Medulla oblongata (tissue), 1 donor: ENCODE measurements at regions not wholly inside any gene's neighbourhood (a gene's known extent, or its start where the extent isn't known, plus 50 kb on each side); places are given as distances from the start of the nearest gene placed in this dataset.
"Not testable (repeated sequence)": the region's sequence is repeated elsewhere in the genome, so short reads cannot be mapped to it uniquely, and the experiment has no call there.

Source experiments
- DNase-seq: peaks from one replicate; pipeline ENCODE4 v3.0.0-alpha.2; 2015; ENCODE audit errors: extremely low spot score

DNA sequence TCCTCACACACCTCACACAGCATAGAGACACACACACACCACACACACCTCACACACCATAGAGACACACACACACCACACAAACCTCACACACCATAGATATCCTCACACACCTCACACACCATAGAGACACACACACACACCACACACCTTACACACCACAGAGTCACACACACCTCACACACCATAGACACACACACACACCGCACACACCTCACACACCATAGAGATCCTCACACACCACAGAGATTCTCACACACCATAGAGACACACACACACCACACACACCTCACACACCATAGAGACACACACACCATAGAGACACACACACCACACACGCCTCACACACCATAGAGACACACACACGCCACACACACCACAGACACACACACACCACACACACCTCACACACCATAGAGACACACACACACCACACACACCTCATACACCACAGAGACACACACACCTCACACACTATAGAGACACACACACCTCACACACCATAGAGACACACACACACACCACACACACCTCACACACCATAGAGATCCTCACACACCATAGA lies 270.6 kb downstream of the CYRIA start:
- no peak for DNase-seq

DNA sequence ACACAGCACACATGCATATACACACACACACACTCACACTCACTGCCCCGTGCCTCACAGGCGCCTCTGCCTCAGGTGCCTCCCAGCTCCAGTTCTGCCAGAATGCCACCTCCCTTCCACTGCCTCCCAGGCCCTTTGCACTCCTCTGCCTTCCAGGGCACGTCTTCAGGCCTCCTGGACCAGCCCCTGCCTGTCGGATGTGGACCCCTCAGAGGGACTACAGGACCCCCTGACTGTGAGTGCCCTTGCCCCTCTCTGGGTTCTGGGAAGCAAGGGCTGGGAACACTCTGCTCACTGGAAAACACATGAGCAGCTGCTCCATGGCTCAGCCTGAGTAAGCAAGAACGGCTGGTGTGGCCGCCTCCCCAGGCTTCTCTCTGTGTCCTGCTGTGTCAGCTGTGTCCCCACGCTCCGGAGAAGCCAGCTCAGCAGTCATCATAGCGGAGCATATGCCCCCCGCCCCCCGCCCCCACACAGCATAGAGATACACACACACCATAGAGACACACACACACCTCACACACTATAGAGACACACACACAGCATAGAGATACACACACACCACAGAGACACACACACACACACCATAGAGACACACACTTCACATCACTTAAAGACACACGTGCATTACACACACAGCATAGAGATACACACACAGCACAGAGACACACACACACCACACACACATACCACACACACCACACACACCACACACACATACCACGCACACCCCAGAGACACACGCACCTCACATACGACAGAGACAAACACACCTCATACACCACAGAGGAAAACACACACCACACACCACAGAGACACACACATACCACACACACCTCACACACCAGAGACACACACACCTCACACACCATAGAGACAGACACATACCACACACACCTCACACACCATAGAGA lies 271.3 kb downstream of the CYRIA start:
- no peak for DNase-seq

DNA sequence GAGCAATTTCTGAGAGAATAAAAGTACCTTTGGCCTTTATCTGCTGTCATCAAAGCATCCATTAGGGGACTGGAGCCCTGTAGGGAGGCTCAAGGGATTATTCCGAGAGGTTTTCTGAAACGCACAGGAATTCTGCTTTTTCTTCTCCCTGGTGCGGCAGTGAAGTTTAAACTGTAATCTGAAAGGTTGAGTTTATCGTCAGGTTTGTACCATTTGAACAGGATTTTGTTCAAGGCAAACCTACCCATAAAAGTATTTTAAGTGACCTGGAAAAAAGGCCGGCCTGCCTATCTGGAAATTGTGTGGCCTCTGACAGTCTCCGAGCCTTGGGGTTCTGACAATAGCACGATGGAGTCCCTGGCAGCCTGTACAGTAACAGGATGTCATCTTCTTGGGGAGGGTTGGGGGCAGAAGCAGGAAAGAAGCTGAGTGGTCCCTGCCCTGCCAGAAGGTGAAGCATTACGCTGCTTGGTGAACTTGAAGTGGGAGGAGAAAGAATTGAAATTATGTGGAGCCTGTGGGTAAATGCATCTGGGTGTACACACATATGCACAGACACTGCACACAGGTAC lies 272.0 kb downstream of the CYRIA start:
- no peak for DNase-seq

DNA sequence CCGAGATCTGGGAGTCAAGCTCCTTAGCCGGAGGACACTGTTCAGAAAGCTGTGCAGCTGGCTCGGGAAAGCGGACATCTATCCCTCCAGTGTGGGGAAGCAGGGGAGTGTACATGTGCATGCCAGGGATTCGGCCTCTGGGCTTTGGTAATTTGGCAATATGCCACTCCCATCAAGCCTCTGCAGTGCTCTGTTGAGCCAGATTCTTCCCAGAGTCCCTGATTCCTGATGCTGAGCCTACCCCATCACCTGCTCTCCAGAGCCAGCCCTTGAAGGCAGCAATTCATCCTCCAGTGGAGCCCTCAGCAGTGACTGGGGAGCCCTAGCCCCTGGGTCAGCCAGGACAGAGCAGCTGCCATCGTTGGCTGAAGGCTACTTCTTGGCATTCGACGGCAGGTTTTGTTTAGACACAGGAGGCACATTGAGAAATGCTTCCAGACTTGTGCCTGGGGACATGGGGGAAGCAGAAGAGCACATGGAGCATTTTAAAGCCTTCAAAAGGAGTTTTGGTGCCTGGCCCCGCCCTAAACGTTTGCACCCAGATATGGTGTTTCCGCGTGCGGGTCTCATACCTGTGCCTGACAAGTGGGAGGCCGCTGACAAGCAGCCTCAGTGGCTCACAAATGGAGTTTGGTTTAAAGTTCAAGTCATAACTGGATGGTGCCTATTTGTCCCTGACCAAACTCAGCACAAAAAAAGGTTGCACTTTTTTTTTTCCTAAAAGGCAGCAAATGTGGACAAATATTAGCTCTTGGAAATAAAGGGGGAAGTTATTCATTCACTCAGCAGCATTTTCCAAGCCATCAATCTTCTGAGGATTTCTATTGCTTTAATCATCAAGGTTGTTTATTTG lies 272.8 kb downstream of the CYRIA start:
- peak; percentile 9 for DNase-seq

DNA sequence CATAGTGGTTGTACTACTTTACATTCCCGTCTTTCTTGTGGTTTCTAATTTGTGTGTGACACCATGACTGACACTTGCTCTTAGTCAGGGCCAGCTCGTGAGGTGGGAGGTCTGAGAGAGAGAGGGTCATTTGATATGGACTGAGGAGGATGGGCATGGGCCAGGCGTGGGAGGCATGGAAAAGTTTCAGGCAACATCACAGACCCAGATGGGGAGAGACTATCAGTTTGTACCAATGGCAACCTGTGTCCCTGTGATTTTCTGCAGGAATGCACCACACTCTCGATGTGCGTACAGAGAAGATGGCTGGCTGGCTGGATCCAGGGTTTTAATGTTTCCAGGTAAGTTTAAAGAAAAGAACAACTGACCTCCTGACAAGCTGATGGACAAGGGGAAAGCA lies 273.6 kb downstream of the CYRIA start:
- DNase-seq, result no peak

DNA sequence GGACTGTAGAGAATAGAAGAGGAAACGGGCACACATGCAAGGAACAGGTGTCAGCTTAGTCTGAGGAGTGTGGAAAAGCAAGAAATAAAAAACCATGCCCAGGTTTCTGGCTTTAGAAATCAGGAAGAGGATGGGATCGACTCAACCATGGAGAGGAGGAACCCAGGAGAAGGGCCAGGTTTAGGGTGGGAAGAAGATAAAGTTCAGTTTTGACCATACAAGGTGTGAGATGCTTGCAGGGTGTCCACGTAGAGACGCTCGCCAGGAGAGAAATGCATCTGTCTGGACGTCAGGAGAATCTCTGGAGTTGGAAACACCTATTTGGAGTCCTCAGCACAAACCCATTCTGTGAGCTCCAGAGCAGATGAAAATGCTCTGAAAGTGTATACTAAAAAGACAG lies 275.1 kb downstream of the CYRIA start:
- DNase-seq, result no peak

DNA sequence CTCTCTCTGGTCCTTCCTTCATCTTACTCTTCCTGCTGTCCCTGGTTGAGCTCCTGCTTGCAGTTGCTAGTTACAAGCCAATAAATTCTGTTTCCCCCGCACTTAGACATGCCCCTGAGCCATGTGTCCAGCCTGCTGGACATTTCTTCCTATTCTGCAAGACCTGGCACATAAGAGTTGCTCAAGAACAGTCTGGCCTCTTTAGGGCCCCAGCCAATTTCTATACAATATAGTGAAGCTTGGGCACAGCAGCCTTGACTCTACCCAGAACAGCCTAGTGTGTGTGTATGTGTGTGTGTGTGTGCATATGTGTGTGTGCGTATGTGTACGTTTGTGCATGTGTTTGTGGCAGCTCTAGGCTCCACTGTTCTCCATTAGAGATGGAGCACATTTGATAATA lies 276.0 kb downstream of the CYRIA start:
- no peak for DNase-seq

DNA sequence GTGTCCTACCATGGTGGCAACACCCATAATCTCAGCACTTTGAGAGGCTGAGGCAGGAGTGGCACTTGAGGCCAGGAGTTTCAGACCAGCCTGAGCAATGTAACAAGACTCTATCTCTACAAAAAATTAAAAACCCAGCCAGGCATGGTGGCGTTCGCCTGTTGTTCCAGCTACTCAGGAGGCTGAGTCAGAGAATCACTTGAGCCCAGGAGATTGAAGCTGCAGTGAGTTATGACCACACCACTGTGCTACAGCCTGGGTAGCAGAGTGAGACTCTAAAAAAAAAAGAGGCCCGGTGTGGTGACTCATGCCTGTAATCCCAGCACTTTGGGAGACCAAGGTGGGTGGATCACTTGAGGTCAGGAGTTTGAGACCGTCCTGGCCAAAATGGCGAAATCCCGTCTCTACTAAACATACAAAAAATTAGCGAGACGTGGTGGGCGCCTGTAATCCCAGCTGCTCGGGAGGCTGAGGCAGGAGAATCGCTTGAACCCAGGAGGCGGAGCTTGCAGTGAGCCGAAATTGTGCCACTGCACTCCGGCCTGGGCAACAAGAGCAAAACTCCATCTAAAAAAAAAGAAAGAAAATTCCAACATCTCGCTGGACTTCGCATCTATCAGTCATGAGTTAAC lies 277.3 kb downstream of the CYRIA start:
- DNase-seq, result not testable (repeated sequence)

DNA sequence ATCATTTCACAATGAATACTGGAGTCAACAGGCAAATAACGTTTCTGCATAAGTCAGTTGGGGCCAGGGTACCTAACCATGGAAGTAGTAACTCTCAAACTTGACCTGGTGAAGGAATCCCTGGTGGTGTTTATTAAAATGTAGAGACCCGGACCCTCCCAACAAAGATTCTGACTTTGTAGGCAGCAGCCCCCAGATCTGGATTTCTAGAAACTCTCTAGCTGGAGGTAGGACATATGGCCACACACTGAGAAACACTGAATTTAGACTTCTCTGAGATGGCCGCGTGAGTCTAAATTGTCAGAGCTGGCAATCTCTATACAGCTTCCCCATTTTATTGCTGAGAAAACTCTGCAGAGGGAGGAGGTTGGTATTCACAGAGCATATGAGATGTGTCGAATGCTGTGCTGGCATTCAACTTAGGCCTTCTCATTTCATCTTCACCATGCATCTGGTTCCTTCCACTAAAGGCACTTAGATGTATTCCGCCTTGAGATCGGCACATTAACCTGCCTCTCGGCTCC lies 278.1 kb downstream of the CYRIA start:
- no peak for DNase-seq

DNA sequence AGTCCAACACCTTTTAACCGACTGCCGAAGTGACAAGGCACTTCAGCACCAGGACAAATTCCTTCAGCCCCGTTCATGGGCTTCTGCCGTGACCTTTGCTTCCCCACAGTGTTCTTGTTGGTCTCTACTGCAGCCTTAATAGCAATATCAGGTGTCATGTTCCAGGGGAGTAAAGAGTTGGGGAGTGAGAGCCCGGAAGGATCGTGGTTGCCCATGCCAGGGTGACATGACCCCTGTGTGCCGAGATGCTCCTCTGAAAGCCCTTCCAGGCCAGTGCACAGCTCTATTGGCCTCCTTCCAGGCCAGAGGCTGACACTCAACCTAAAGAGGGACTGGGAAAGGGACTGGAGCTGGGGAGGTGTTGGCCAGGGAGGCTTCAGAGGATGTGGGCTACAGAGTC lies 279.2 kb downstream of the CYRIA start:
- no peak for DNase-seq

DNA sequence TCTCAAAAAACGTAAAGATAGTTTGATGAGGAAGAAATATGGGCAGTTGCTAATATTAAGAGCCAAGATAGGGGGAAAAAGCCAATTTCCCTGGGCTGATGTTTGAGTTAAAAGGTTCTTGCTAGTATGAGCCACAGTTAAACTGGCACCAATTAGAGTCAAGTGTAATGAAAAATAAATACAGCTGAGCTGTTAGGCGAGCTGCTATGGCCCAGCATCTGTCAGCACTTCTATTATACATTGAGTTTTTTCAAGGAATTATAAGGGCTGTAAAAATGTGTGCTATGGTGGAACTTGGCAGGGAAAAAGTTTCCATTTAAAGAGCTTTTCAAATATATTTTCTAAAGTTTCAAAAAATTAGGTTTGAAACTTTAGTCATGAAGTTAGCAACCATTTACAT lies 279.6 kb downstream of the CYRIA start:
- no peak for DNase-seq

DNA sequence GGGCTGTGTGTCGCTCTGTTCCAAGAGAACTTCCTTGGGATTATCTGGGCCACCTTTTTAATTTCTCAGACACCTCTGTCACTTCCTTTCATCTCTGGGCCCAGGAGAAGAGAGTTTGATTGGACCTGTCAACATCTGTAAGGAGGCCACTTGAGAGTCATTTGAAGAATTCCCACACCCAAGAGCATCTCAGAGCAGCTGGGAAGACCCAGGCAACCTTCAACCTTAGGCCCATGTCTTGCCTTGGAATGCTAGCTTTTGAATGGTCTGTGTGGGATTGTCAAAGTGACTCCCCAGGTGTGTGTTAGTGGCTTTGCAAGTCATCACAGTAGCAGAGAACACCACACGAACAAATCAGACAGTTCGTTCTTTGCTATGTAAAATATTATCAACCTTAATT lies 280.3 kb downstream of the CYRIA start:
- no peak for DNase-seq

DNA sequence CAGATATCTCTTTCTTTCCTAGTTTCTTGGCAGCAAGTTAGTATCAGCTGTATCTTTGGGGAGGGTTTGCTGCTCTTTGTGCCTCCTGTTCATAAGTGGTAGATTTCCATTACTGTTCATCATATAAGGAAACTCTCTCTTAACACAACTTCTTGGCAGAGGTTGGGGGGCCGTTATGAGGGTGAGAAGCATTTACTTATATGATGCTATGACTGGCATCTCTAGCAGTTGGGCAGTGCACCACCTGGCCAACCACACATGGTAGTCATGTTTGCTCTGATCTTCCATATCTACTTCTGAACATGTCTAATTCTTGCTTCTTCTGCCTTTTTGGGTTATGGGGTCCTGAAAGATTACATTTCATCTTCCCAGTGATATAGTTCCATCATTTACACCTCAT lies 282.2 kb downstream of the CYRIA start:
- DNase-seq, result no peak

DNA sequence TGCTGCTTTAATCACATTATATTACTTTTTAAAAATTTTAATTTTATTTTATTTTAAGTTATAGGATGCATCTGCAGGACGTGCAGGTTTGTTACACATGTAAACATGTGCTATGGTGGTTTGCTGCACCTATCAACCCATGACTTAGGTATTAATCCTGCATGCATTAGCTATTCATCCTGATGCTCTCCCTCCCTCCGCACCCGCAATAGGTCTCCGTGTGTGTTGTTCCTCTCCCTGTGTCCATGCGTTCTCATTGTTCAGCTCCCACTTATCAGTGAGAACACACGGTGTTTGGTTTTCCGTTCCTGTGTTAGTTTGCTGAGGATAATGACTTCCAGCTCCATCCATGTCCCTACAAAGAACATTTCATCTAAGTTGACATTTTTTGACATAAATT lies 283.2 kb downstream of the CYRIA start:
- DNase-seq, result no peak

DNA sequence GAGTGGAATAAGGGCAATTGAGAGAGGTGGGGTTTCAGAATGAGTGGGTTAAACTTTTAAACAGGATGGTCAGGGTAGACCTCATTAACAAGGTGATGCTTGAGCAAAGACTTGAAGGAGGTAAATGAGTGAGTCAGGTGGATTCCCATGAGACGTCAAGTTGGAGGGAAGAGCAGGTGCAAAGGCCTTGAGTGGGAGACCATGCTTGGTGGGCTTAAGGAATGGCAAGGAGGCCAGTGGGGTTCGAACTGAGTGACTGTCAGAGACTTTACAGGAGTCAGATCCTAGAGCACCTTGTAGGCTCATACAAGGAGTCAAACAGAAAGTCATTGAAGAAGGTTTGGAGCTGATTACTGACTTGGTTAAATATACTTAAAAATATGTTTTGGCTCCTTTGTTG lies 284.1 kb downstream of the CYRIA start:
- no peak for DNase-seq

DNA sequence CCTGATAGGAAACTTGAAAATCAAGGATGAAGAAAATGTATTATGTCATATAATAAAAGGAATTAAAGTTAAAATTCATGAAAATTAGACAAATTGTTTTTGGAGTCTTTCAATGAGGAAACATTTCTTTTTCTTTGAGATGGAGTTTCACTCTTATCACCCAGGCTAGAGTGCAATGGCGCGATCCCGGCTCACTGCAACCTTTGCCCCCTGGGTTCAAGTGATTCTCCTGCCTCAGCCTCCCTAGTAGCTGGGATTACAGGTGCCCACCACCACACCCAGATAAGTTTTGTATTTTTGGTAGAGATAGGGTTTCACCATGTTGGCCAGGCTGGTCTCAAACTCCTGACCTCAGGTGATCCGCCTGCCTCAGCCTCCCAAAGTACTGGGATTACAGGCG lies 285.7 kb downstream of the CYRIA start:
- not testable (repeated sequence) for DNase-seq

DNA sequence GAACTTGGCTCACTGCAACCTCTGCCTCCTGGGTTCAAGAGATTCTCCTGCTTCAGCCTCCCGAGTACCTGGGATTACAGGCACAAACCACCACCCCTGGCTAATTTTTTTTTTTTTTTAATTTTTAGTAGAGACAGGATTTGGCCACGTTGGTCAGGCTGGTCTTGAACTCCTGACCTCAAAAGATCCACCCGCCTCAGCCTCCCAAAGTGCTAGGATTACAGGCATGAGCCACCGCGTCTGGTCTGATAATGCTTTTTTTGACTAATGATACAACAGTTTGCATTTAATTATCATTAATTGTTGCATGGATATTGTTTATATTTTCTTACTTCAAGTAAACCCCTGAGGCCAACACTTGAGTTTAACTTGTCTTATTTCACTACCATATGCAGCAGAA lies 286.6 kb downstream of the CYRIA start:
- DNase-seq, result not testable (repeated sequence)

DNA sequence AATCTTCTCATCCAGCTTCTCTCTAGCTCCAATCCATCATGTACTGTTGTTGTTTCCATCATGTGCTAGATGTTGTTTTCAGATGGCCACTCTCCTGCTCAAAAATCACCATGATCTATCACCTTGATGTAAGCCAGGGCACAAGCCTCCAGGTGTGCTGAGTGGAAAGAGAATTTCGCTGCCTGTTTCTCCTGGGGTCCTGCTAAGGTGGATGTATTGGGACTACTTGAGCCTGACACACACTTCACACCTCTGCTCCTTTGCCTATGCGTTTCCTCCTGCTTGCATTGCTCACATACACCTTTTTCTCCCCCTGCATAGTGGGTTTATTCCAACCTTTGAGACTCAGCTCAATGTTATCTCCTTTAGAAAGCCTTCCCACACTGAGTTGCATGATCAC lies 287.6 kb downstream of the CYRIA start:
- no peak for DNase-seq

DNA sequence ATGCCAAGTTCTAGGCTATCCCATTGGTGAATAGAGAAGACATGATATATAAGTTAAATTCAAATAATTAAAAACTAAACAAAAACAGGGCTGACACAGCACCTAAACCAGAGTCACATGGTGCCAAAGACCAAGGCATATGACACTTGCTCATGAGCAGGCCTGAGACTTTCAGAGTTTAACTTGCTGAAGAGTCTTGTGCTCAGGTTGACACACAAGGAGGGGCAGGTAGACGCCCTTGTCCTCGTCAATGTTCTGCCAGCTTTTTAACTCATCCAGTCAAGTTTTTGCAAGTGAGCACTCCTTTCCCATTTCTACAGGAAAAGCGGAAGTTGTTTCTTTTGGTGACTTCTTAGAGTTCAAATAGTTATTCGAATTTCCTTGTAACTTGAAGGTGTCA lies 289.7 kb downstream of the CYRIA start:
- no peak for DNase-seq

DNA sequence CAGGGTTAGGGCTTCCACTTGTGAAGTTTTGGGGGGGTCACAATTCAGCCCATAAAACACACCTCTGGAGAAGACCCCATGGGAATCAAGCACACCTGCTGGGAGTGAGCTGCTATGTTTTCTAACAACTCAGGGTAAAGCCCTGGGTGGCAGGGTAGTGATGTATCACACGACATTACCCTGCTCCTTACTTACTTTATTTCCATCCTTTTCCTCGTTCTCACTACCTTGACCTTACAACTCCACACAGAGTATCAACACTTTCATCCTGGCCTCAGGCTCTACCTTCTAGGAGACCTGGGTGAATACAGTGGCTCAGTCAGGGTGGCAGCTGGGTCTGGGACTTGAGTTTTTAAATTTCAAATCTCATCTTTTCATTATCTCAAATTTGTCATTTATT lies 290.3 kb downstream of the CYRIA start:
- DNase-seq, result no peak

DNA sequence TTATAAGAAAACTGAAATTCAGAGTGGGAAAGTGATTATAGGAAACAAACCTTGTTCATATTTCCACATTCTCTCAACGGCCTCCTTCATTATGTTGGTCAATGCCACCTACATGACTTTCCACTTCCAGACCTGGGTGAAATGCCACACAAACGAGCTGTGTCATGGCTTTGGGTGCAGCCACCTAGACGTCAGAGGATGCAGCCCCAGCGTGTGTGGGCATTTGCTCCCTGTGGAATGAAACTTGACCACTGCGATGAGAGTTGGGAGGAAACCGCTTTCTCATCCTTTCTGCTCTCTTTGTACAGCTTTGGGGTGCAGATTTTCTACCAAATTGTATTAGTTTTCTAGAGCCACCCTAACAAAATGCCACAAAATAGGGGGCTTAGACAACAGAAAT lies 291.0 kb downstream of the CYRIA start:
- DNase-seq, result no peak

DNA sequence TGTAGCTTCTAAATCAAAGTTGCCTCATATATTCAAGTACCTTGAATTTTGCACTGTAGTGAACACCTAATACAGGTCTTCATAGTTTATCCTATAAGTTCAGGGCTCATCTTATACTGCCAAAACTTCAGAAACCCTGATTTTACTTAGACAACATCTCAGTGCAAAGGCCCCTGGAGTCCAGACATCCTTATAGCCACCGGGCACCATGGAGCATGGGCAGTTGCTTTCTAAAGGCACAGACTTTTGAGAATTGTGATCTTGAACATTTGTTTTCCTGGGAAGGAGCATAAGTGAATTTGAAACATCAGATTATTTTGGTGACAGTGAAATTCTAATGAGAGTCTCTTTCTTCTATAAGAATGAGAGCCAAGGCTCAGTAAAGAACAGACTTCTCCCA lies 292.3 kb downstream of the CYRIA start:
- no peak for DNase-seq
